HG03565 (cell line): ENCODE measurements at regions not wholly inside any gene's neighbourhood (a gene's known extent, or its start where the extent isn't known, plus 50 kb on each side); places are given as distances from the start of the nearest gene placed in this dataset.

Experiments used
- ATAC-seq: cut with Tn5 transposase; IDR thresholded peaks from one replicate; pipeline ENCODE4 v1.9.1; 2021; ENCODE audit warnings: mild to moderate bottlenecking, moderate library complexity; ENCODE audit not compliant: unreplicated experiment

DNA sequence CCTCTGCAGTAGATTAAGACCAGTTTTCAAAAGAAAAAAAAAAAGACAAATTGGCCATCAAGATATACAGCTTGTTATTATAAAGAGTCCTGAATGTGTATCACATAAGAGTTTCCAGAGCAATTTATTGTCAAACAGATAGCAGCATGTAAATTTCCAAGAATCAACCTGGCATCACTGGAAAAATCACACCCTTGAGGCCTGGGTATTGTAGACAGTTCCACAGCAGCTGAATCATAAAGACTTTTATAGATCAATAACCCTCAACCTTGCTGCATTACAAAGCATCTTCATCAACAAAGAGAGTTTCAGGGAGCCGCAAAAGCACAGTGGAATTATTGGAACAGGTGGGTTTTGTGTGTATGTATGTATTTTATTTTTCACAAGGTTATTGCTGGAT, 94.6 kb upstream of the LRIG3 start:
- ATAC-seq, result no peak

DNA sequence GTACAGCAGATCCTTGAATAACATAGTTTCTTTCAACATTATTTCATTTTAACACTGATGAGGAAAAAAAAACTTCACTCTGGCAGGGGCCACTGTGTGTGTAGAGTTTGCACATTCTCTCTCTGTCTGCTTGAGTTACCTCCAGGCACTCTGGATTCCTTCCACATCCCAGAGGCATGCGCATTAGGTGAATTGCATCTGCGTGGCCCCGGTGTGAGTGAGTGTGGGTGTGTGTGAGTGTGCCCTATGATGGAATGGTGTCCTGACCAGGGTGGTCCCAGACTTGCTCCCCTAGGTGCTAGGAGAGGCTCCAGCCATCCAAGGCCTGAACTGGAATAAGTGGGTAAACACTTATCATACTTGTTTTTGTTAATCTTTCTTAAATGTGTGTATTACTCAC, 90.6 kb upstream of the LRIG3 start:
- no peak for ATAC-seq

DNA sequence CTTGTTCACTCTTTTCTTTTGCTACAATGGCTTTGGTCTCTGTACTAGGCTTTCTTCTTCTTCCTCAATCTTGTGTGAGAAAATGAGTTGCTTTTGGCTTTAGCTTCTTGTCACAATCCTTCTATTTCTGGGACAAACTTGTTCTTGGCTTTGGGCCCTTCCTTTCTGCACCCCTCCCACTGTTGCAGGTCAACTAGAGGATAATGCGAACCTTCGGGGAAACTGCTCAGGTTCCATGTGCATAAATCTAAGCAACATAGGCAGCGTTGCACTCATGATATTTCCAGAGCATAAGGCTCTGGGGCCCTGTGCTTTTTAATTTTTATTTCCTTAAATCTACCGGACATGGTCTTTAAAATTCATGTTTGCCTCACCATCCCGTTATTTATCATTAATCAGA, 89.8 kb upstream of the LRIG3 start:
- ATAC-seq, result no peak

DNA sequence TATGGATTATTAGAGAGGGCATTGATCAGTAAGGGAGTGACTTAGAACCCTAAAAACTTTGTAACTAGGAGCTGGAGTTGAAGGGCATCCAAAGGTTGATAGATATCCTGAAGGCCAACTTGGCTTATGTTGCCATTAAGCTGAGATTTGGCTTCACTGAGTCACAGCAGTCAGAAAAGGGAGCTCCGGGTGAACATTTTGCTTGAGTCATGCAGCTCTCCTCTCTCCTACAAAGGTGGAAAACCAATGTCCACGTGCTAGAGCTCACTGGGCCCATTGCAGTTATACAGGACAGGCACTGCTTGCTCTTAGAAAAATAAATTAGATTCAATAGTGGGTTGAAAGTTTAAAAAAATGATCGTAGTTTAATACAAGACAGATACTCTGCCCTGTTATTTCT, 87.3 kb upstream of the LRIG3 start:
- no peak for ATAC-seq

DNA sequence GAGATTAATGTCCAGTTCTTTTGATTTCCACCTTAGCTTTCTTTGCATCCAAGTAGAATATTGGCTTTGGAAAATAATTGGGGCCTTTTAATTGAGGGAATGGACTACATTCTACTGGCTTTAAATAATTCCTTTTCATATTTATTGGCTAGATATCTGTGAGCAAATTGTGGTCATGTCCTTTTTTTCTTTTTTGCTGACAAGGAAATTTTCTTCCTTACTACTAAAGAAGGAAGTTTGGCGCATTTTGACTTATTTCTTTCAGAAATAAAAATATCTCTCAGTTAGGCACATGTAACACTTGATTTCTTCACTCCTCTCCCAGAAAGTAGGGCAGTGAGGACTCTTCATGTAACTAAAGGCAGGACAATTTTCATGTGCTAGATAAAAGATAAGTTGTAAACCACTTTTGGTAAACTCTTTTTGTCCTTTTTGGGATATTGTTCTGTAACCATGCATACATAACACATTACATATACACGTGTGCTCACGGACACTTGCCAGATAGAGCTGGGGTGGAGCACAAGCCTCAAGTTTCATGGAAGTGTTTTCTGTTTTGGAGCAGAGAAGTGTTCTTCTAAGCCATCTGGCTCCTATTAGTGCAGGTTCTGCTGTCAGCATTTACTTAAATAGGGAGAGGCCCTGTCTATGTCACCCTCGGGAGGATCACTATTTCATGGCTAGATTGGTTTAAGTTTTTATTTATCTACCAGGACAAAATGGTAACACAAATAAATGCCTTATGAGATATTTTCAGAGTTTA, 85.1 kb upstream of the LRIG3 start:
- no peak for ATAC-seq

DNA sequence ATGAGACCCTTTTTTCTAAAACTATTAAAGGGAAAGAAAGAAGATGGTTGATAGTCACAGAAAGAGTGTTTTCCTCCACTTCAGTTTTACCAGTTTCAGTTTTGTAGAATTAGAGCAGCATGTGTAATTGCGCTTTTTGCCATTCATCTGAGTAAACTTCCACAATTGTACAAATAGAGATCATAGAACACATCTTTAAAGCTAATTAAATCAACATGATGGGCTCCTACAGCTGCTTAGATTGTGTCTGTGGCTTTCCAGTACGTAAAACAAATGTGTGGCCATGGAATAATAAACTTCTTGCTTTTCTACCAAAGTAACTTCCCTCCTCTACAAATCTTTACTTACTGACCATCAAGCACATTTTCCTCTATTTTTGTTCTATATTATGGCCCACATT, 84.2 kb upstream of the LRIG3 start:
- ATAC-seq, result no peak

DNA sequence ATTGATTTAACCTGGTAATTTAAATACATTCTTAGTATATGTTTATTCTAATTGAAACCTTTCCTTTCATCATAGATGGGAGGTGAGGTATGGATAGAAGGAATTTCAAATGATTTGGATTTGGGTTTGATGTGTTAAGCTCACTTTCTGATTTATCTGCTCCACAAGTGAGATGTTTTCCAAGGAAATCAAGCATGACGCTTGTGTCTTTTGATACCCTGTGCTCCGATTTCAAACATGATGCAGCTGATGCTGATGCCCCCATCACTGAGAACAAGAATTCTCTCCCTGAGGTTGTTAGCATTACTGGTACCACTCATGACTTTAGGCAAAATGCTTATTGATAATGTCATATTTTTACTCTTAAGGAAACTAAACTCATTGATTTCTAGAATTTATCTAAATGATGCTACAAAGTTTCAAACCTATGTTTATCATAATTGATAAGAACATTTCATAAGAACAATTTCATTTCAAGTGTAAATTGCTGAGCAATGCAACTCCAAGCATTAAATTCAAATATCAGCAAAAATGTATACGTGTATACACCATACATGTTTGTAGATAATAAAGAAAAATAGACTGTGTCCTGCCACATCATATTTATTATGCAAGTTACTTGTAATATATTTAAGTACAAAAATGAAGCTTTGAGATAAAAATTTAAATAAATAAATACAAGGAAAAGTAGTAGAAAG, 75.5 kb upstream of the LRIG3 start:
- no peak for ATAC-seq

DNA sequence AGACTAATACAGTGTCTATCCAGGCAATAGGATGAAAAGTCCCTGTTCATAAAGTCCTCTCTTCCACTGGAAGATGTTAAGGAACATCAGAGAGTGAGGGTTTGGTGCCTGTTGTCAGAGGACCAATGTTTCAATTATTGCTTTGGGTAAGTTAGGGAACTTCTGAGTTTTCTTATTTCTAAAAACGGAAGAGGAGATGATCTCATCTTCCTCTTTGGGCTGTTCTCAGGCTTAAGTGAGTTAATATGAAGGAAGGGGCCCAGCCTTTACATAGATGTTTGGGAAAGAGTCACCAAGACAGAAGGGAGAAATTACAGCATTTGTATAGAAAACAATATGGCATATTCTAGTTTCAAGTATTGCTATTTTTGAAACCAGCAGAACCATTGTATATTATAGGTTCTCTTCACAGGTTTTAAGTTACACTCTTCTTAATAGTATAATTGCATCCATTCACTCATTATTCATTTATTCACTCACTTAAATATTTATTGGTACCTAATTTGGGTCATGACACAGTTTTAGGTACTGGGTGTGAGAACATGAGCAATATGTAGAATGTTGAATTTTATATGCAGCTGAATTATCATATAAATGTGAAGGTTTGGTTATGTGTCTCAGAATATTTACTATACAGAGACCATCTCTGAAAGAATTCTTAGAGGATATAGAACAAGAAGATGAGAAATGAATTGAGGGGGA, 68.5 kb upstream of the LRIG3 start:
- ATAC-seq, result no peak

DNA sequence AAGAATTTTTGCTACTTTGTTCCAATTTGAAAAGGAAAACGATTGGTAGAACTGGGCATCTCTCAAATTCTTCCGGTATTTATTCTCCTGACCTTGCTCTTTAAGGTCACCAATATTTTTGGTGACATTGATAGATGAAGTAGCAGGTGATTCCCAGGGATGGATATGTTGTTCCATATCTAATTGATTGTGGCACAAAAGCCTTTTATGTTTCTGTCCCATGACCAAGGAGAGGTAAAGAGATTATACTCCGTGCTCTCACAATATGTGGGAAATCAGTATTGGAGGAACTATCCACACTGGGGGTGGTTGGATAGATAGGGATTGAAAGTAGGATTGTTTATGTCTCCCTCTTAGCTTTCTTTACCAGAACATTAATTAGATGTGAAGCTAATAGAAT, 61.7 kb upstream of the LRIG3 start:
- no peak for ATAC-seq

DNA sequence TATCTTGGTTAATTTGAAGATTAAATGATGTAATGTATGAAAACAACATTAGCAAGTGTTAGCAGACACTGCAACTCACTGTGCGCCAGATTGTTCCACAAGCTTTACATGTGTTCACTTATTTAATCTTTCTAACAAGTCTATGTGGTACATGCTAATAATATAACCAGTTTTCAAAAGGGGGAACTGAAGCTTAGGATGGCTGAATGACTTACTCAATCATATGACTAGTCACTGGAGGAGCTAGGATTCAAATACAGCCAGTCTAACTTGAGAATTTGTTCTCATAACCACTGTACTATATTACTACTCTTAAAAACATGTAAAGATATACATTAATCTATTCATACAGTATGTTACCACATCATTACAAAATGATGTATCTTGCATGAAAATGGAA, 60.5 kb upstream of the LRIG3 start:
- peak; percentile 50 for ATAC-seq

DNA sequence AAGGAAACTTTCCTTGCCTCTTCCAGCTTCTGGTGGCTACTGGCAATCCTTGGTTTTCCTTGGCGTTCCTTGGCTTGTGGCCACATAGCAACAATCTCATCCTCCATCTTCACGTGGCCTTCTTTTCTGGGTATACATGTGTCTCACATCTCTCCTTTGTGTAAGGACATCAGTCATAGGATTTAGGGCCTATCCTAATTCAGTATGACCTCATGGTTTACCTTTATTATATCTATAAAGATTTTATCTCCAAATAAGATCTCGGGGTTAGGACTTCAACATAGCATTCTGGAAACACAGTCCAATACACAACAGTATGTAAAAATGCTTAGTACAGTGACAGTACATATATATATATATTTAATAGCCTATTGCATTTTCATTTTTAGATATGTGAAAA, 58.4 kb upstream of the LRIG3 start:
- ATAC-seq, result no peak

DNA sequence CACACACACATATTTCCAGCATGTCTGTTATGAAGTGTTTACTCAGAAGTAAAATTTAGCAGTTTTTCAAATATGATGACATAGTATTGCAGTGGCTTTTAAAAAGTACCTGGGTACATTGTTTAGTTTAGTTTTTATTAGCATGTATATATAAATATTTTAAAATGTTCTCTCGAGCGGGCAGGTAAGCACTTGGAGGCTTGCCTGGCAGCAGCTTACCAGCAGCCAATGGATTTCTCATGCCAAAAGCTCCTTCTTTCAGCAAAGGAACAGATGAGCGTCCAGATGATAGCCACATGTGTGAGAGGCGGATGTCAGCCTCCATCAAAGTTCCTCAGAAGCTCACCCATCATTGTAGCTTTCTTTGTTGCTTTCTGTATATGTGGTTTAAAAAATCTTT, 57.2 kb upstream of the LRIG3 start:
- no peak for ATAC-seq

DNA sequence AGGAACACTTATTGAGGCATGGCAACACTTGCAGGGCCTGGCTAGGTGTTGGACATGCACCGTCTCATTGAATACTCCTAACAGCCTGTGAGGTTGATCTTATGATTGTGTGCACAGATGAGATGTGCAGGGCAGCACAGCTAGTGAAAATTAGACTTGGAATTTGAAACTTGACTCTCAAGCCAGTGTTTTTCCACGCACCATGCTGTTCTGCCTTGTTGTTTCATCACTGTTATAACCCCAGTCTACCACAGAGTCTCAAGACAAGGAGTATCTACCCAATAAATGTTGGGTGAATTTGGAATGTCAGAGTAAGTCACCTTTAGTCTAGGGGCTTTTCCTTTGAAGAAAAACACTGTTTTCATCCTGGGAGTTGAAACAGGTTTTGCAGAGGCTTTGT, 55.8 kb upstream of the LRIG3 start:
- no peak for ATAC-seq
